PFSK-1 (cell line): ENCODE measurements at regions not wholly inside any gene's neighbourhood (a gene's known extent, or its start where the extent isn't known, plus 50 kb on each side); places are given as distances from the start of the nearest gene placed in this dataset.

Experiments
- FOXP2 ChIP-seq: optimal IDR thresholded peaks from 2 replicates; pipeline ENCODE3; 2011; ENCODE audit warnings: borderline replicate concordance, control low read depth, inconsistent platforms; ENCODE audit not compliant: insufficient read depth; ENCODE audit errors: extremely low read length, extremely low read depth
- POLR2AphosphoS5 ChIP-seq: IDR thresholded peaks from 2 replicates; pipeline ENCODE4 v1.6.1; 2012; ENCODE audit warnings: low read depth, mild to moderate bottlenecking, control low read depth, low read length, moderate library complexity
- SIN3A ChIP-seq: IDR thresholded peaks from 2 replicates; pipeline ENCODE4 v1.6.1; 2012; ENCODE audit warnings: mild to moderate bottlenecking, low read length, moderate library complexity, borderline replicate concordance; ENCODE audit not compliant: insufficient read depth
- TAF1 ChIP-seq: IDR thresholded peaks from 2 replicates; pipeline ENCODE4 v1.6.1; 2012; ENCODE audit warnings: low read length, control low read depth, borderline replicate concordance; ENCODE audit not compliant: insufficient read depth
- TF ChIP-seq, protein P1 (sequence below), 2 experiments: IDR thresholded peaks; 2 replicates each; pipeline versions ENCODE4 v1.6.1 to v1.8.0; 2011 to 2012; ENCODE audit warnings: low read depth in 2 of 2, low read length in 2 of 2, control low read depth in 1 of 2, inconsistent platforms in 1 of 2, mild to moderate bottlenecking in 1 of 2, moderate library complexity in 1 of 2; ENCODE audit not compliant: insufficient read depth in 1 of 2

DNA sequence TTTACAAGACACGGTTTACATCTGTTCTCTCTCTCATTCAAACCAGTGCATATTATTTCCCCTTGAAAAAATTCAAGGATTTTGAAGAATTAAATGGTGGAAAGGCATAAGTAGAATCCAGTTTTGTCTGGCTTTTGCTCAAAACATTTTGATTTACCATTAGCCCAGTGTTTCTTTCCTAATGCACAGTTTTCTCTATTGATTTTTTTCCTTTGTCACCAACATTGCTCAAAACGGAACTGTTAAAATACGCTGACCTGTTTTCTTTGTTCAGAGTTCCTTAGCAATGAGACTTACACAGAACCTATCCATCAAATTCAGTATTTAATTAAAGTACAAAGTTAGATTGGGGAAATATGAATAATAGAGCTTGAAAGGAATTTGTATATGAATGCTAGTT, 162.4 kb downstream of the S1PR1 start:
- TF ChIP-seq, protein P1, sequence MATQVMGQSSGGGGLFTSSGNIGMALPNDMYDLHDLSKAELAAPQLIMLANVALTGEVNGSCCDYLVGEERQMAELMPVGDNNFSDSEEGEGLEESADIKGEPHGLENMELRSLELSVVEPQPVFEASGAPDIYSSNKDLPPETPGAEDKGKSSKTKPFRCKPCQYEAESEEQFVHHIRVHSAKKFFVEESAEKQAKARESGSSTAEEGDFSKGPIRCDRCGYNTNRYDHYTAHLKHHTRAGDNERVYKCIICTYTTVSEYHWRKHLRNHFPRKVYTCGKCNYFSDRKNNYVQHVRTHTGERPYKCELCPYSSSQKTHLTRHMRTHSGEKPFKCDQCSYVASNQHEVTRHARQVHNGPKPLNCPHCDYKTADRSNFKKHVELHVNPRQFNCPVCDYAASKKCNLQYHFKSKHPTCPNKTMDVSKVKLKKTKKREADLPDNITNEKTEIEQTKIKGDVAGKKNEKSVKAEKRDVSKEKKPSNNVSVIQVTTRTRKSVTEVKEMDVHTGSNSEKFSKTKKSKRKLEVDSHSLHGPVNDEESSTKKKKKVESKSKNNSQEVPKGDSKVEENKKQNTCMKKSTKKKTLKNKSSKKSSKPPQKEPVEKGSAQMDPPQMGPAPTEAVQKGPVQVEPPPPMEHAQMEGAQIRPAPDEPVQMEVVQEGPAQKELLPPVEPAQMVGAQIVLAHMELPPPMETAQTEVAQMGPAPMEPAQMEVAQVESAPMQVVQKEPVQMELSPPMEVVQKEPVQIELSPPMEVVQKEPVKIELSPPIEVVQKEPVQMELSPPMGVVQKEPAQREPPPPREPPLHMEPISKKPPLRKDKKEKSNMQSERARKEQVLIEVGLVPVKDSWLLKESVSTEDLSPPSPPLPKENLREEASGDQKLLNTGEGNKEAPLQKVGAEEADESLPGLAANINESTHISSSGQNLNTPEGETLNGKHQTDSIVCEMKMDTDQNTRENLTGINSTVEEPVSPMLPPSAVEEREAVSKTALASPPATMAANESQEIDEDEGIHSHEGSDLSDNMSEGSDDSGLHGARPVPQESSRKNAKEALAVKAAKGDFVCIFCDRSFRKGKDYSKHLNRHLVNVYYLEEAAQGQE (IDR thresholded peaks at IDR 0.05; ENCODE audit: insufficient read depth in 1 of 2, low read depth in 2 of 2, low read length in 2 of 2) = no peak
- TF ChIP-seq FOXP2 = no peak
- TF ChIP-seq TAF1 = no peak
- TF ChIP-seq SIN3A = no peak
- no peak for TF ChIP-seq POLR2AphosphoS5

DNA sequence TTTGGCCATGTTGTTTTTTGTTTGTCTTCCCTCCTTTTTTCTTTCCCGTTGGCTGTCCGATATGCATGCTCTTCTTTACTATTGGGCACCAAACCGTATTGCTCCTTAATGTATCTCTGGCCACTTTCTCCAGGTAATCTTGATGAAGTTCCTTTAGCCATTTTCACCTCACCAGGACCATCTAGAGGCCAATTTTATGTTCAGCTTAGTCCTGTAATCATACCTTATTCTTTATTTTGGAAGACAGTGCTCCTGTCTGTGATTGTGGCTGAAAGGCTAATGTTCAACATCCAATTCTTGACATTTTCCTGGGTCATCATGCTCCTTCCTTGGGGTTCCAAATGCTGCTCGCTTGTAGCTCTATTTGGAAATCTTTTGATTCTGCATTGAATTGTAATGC, 169.5 kb downstream of the S1PR1 start:
- no peak for TF ChIP-seq SIN3A

GRCh38 chr1:101406681-101407080, 169.9 kb downstream of the S1PR1 start:
- no peak for TF ChIP-seq TAF1

DNA sequence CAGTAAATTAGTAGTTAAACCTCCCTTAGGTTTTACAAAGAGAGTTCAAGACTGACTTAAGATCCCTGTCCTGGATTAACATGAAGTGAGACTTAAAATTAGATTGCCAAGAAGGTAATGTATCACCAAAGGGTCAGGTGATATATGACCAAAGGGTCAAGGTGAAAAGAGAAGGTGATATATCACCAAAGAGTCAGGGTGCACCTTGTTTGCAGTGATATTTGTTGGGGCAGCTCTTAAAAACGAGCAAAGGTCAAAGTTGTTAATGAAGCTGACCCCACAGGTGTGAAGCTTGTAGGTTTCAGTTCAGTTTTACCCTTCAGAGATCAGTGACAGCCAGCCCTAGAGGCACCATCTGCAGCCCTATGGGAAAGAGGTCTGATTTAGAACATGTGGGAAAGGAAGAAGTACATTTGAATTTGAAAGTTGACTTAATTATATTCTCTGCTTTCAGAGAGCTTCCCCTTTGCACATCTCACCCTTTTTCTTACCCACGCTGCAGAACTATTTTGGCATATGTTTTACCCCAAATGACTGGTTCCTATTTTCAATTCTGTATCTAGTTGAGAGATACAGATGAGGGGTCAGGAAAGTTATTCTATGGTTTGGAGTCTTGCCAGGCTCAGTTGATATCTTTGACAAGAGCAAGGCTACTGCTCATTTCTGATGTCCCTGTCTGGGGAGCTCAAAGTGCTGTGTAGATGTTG, 170.8 kb downstream of the S1PR1 start:
- TF ChIP-seq SIN3A (no peak), FOXP2 (no peak), TAF1 (no peak), POLR2AphosphoS5 (no peak)
- TF ChIP-seq, protein P1 (IDR thresholded peaks at IDR 0.05; ENCODE audit: insufficient read depth in 1 of 2, low read depth in 2 of 2, low read length in 2 of 2) = no peak

GRCh38 chr1:101408212-101409042, 171.6 kb downstream of the S1PR1 start:
- TF ChIP-seq, protein P1 (IDR thresholded peaks at IDR 0.05; ENCODE audit: insufficient read depth in 1 of 2, low read depth in 2 of 2, low read length in 2 of 2) = no peak
- TF ChIP-seq SIN3A (no peak), POLR2AphosphoS5 (no peak), FOXP2 (no peak), TAF1 (no peak)

DNA sequence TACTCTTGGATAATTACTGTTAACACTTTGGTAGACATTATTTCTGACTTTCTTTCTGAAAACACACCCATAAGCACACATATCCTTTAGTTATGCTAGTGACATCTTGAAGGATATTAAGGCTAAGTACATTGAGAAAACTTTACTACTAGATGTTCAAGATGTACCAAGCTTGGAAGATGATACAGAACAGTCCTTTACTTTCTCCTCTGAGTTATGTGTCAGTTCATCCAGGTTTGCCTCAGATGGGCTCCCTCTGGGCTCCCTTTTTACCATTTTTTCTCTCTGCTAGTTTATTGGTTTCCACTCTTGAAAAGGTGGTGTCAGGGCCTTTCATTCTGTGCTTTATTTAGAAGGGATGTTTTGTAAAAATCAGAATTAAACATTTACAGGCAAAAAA, 172.3 kb downstream of the S1PR1 start:
- TF ChIP-seq TAF1 = no peak
- no peak for TF ChIP-seq SIN3A
- TF ChIP-seq, protein P1 (IDR thresholded peaks at IDR 0.05; ENCODE audit: insufficient read depth in 1 of 2, low read depth in 2 of 2, low read length in 2 of 2) = no peak
- no peak for TF ChIP-seq FOXP2
- no peak for TF ChIP-seq POLR2AphosphoS5
